ENCODE measurements at regions not wholly inside any gene's neighbourhood (a gene's known extent, or its start where the extent isn't known, plus 50 kb on each side); places are given as distances from the start of the nearest gene placed in this dataset.
"Not testable (repeated sequence)": the region's sequence is repeated elsewhere in the genome, so short reads cannot be mapped to it uniquely, and the experiment has no call there.

DNA sequence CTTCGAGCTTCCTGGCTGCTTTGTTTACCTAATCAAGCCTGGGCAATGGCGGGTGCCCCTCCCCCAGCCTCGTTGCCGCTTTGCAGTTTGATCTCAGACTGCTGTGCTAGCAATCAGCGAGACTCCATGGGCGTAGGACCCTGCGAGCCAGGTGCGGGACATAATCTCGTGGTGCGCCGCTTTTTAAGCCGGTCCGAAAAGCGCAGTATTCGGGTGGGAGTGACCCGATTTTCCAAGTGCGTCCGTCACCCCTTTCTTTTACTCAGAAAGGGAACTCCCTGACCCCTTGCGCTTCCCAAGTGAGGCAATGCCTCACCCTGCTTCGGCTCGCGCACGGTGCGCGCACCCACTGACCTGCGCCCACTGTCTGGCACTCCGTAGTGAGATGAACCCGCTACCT is 889.3 kb upstream of the NUDT12 start:
- not testable (repeated sequence) for TF ChIP-seq EZH2 (IDR thresholded peaks at IDR 0.05); FOXP2 (optimal IDR thresholded peaks at IDR 0.05; ENCODE audit: control extremely low read depth, extremely low read length, insufficient read depth)

Measured in SK-N-MC (cell line).